Stimulated activated naive CD8-positive, alpha-beta T cell treated with anti-CD3 and anti-CD28 coated beads, Interleukin-15, amount 100 ng/mL, for 72 hours (primary cell): ENCODE measurements at regions not wholly inside any gene's neighbourhood (a gene's known extent, or its start where the extent isn't known, plus 50 kb on each side); places are given as distances from the start of the nearest gene placed in this dataset.

Experiments
- ATAC-seq: fragments of 150-1000 bp; cut with Tn5 transposase; 2 replicates; pipeline ENCODE4 v1.10.0; 2021; ENCODE audit warnings: mild to moderate bottlenecking, moderate library complexity
- DNase-seq, 2 donors: peaks; one replicate each; pipeline ENCODE4 v3.0.0; 2021 to 2022
- H3K27ac Mint-ChIP-seq, 2 donors: one replicate each; pipeline ENCODE4 v1.8.0; 2022; ENCODE audit warnings: mild to moderate bottlenecking in 2 of 2, mixed read lengths in 2 of 2, moderate library complexity in 2 of 2
- H3K27me3 Mint-ChIP-seq: one replicate; pipeline ENCODE4 v1.8.0; 2022; ENCODE audit warnings: mixed read lengths
- H3K4me1 Mint-ChIP-seq: one replicate; pipeline ENCODE4 v1.8.0; 2022; ENCODE audit warnings: mild to moderate bottlenecking, mixed read lengths
- H3K4me3 Mint-ChIP-seq, 2 donors: one replicate each; pipeline ENCODE4 v1.8.0; 2022; ENCODE audit warnings: mild to moderate bottlenecking in 2 of 2, mixed read lengths in 2 of 2, moderate library complexity in 1 of 2
- H3K9me3 Mint-ChIP-seq, 2 donors: one replicate each; pipeline ENCODE4 v1.8.0; 2022; ENCODE audit warnings: mixed read lengths in 2 of 2

DNA sequence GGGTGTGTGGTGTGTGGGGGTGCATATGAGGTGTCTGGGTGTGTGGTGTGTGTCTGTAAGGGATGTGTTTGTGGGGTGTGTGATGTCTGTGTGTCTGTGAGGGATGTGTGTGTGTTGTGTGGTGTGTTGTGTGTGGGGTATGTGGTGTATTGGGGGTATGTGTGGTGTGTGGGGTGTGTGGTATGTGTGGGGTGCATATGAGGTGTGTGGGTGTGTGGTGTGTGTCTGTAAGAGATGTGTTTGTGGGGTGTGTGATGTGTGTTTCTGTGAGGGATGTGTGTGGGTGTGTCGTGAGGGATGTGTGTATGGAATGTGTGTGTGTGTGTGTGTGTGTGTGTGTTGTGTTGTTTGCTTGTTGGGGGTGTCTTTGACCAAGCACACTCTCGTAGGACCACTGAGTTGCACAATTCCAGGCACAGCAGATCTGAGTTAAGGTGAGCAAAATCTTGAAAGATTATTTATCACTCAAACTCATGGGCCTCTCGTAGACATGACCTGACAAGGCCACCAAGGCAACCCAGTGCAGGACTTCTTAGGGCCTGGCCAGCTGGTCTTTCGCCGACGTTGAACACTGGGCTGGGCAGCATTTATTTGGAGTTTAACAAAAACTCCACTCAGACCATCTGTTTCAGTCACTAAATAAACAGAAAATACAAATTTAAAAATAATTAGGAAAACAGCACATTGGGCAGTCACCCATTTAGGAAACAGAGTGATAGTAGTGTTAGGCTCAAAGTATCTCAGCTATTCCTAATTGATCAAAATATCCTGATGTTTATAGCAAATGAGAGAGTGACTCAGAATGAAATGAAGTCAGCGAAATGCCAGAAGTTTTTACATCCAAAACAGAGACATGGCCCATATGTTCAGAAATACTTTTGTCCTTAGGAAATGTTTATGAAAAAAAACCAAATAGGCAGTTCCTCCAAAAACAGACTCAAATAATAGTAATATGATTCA lies 301.1 kb downstream of the FGF9 start:
- Mint-ChIP-seq H3K4me3 (no peak overlapping the region), H3K27ac (no peak overlapping the region), H3K9me3 (no peaks in the 10 kb centered on the region), H3K27me3 (no peaks in the 10 kb centered on the region), H3K4me1 (peaks cover 6% of the 10 kb centered on the region)
- no peak for ATAC-seq
- no peak for DNase-seq

DNA sequence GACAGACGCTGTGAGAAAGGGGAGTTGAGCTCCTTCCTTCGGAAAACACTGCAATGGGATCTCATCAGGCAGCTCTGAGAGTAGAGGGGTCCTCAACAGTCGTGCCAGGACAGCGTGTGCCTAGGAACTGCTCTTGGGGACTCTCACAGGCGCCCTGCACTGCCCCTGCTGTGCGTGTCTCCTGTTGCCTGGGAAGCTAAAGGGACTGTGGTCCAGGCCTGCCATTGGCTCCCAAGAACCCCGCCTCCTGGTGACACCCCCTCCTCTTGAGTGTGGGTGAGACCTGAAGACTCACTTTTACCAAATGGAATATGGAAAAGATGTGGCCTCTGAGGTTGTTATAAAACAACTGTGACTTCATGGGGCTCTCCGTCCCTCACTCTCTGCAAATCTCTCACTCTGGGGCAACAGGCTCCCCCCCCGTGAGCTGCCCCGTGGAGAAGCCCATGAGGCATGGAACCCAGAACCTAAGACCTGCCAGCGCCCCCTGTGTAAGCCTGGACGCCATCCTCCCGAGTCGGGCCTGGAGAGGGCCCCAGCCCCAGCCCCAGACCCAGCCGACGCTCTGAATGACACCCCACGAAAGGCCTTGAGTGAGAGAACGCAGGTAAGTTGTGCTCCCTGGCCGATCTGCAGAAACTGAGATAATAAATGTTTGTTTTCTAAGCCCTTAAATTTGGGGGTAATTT lies 302.7 kb downstream of the FGF9 start:
- no peaks in the 10 kb centered on the region for H3K27me3 Mint-ChIP-seq
- DNase-seq (no peak), ATAC-seq (no peak)
- peaks cover 6% of the 10 kb centered on the region for H3K4me1 Mint-ChIP-seq
- H3K4me3 Mint-ChIP-seq, result no peak overlapping the region
- no peaks in the 10 kb centered on the region for H3K9me3 Mint-ChIP-seq
- H3K27ac Mint-ChIP-seq, result no peak overlapping the region

DNA sequence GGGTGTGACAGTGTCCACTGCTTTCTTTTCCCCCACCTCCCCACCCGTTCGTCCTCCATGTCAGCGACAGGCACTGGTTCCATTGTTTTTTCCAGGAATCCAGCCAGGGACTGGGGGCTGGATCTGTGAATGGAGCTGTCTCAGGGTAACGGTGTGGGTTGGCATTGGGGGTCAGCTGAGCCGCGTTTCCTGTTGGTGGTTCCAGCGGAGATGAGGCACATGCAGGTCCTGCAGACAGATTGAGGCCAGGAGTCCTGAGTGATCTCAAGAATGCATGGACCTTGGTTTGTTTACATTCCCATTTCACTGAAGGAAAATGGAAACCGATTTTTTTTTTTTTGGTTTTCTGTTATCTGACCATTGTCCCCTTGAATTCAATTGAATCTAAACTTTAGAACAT lies 303.9 kb downstream of the FGF9 start:
- peaks cover 6% of the 10 kb centered on the region for H3K4me1 Mint-ChIP-seq
- H3K27me3 Mint-ChIP-seq, result no peaks in the 10 kb centered on the region
- H3K27ac Mint-ChIP-seq, result no peak overlapping the region
- H3K9me3 Mint-ChIP-seq, result no peaks in the 10 kb centered on the region
- H3K4me3 Mint-ChIP-seq, result no peak overlapping the region
- DNase-seq (no peak), ATAC-seq (no peak)

DNA sequence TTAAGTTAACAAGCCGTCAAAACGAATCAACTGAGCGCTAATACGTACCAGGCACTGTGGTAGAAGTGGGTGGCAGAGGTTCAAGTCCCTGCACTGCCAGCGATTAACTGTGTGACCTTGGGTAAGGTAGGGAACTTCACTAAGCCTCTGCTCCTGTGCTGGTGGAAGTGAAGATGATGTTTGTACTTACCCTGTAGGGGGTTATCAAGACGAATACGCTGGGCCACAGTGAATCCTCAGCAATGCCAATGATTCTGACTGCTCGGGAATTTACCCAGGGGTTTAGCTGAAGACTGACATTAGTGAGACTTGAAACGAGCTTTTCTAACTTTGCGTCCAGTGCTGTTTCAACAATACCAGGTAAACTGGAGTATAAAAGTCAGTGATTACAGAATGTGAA lies 305.3 kb downstream of the FGF9 start:
- Mint-ChIP-seq H3K9me3 (no peaks in the 10 kb centered on the region), H3K4me1 (peaks cover 6% of the 10 kb centered on the region), H3K4me3 (no peak overlapping the region), H3K27ac (no peak overlapping the region), H3K27me3 (no peaks in the 10 kb centered on the region)
- no peak for DNase-seq
- no peak for ATAC-seq

DNA sequence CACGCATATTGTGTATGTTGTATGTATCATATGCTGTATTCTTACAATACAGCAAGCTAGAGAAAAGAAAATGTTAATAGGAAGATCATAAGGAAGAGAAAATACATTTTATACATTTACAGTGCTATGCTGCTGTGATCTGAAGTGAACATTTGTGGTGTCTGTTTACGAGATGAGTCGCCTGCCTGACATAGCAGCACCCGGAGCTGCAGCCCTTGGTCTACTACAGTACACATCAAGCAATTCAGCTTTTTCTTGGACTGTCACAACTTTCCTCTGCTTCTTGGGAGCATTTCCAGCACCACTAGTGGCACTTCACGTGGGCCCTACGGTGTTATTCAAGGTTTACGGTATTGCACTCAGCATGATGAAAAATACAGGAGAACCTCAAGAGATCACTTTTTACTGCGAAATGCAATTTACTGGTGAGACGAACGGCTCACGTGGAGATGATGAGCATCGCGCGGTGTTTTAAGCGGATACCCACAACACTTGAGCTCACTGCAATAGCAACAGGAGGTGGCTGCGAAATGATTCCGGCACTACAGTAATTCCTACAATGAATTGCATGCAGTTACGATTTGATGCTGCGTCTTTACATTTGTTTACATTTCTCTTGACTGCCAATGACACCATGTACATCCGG lies 308.4 kb downstream of the FGF9 start:
- no peaks in the 10 kb centered on the region for H3K27me3 Mint-ChIP-seq
- no peaks in the 10 kb centered on the region for H3K9me3 Mint-ChIP-seq
- no peak overlapping the region for H3K27ac Mint-ChIP-seq
- DNase-seq (no peak), ATAC-seq (no peak)
- H3K4me1 Mint-ChIP-seq, result no peaks in the 10 kb centered on the region
- H3K4me3 Mint-ChIP-seq, result no peak overlapping the region

DNA sequence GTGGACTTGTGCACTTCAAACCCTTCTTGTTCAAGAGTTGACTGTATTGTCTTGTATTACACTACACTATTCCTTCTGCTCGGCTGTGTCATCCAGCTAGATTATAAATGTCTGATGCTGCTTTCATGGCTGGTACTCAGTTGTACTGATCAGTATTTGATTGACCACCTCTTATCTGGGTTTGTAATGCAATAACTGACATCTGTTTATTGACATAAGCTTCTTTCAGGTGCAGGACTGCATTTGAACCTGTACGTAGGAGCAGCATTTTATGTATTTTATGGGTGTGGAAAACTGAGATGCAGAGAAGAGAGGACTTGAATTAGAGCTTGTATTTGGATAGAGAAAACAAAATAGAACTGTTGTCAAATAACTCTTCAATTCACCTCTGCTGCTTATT lies 309.2 kb downstream of the FGF9 start:
- Mint-ChIP-seq H3K27ac (no peak overlapping the region), H3K4me3 (no peak overlapping the region), H3K27me3 (no peaks in the 10 kb centered on the region), H3K9me3 (no peaks in the 10 kb centered on the region), H3K4me1 (no peaks in the 10 kb centered on the region)
- no peak for DNase-seq
- ATAC-seq, result no peak

DNA sequence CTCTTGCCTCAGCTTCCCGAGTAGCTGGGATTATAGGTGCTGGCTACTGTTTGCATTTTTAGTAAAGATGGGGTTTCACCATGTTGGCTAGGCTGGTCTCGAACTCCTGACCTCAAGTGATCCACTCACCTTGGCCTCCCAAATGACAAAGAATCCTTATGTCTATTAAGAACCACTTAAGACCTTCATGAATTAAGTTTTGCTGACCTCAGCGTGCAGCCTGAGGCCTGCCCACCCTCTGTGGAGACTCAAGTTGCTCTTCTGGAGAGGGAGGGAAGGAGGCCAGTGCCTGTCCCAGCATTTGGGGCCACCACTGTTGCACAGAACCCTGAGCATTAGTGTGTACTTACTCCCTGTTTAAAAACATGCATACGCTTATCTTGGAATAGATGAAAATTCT lies 313.3 kb downstream of the FGF9 start:
- no peak for DNase-seq
- Mint-ChIP-seq H3K4me3 (no peak overlapping the region), H3K9me3 (peaks cover 0 to 5% of the 10 kb centered on the region in 2 donors), H3K27me3 (no peaks in the 10 kb centered on the region), H3K4me1 (peaks cover 6% of the 10 kb centered on the region), H3K27ac (no peak overlapping the region)
- ATAC-seq, result no peak

DNA sequence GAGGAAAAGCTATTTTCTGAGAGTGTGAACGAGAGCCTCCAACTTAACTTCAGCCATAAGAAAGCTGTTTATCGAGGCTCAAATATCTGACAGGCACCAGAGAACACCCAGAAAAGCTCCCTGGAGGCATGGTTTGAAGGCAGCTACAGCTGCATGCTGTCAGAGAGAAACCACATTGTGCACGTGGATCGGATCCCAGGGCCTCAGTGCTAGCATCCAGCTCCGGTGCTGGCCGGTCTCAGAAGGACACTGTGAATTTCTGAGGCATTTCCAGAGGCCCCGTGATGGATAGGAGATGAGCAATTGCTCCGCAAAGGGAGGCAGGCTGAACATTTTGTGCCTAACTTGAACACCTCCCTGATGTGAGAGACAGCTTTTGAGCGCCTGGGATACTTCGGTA lies 315.7 kb downstream of the FGF9 start:
- Mint-ChIP-seq H3K27ac (no peak overlapping the region), H3K4me1 (peaks cover 6% of the 10 kb centered on the region), H3K27me3 (no peaks in the 10 kb centered on the region), H3K4me3 (no peak overlapping the region), H3K9me3 (peaks cover 0 to 5% of the 10 kb centered on the region in 2 donors)
- ATAC-seq (no peak), DNase-seq (no peak)

DNA sequence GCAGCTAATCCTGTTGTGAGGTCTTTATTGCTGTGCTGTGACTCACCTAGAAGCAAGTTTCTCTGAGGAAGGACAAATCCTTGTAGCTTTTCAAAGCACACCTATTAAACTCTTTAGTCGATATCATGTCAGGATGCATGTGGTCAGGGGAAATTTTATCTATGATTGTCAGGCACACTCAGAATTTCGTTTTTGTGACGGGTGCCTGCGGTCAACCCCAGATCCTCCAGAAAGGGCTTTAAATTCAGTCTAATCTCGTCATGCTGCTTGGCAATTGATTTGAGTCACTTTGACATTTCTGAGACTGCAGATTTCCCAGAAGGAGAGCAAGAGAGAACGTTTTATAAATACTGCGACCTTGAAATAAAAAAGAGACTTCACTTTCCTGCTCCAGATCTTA lies 316.9 kb downstream of the FGF9 start:
- ATAC-seq (no peak), DNase-seq (no peak)
- H3K27me3 Mint-ChIP-seq, result no peaks in the 10 kb centered on the region
- no peak overlapping the region for H3K27ac Mint-ChIP-seq
- peaks cover 0 to 5% of the 10 kb centered on the region in 2 donors for H3K9me3 Mint-ChIP-seq
- no peak overlapping the region for H3K4me3 Mint-ChIP-seq
- H3K4me1 Mint-ChIP-seq, result peaks cover 6% of the 10 kb centered on the region

DNA sequence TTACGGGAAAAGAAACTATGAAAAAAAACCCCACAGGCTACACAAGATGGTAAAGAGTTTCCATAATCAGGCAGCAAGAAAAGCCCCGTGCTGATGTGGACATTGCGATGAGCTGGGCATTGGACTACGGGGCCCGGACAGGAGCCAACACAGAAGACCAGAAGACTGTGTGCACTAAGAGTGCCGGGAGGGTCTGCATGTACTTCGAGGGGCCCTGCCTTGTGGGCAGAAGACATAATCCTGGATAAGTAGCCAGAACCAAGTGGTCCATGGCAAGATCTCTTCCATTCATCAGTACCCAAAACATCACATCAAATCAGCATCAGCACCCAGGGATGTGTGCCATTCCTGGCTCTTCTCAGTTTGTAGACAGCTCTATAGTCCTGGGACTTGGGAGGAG lies 317.8 kb downstream of the FGF9 start:
- peaks cover 0 to 5% of the 10 kb centered on the region in 2 donors for H3K9me3 Mint-ChIP-seq
- H3K27me3 Mint-ChIP-seq, result no peaks in the 10 kb centered on the region
- H3K4me1 Mint-ChIP-seq, result peaks cover 6% of the 10 kb centered on the region
- ATAC-seq (no peak), DNase-seq (no peak)
- H3K4me3 Mint-ChIP-seq, result no peak overlapping the region
- no peak overlapping the region for H3K27ac Mint-ChIP-seq

DNA sequence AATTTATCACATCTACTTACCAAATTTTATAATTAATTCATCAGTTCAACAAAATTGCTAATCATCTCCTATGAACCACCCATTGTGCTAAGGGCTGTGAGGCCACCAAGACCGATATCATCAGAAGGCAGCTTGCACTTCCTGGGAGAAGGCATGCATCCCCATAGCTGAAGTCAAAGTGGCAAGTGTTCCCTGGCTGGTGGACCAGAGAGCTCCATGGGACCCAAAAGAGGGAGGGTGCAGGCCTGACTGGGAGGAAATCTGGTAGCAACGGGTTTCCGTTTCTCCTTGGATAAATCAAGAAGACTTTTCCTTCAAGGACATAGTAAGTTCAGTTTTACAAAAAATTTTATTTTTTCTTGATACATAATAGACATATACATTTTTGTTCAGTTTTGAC lies 325.2 kb downstream of the FGF9 start:
- no peak overlapping the region for H3K4me3 Mint-ChIP-seq
- peaks cover 8% of the 10 kb centered on the region for H3K27me3 Mint-ChIP-seq
- no peaks in the 10 kb centered on the region for H3K4me1 Mint-ChIP-seq
- DNase-seq (no peak), ATAC-seq (no peak)
- no peaks in the 10 kb centered on the region for H3K9me3 Mint-ChIP-seq
- no peak overlapping the region for H3K27ac Mint-ChIP-seq

DNA sequence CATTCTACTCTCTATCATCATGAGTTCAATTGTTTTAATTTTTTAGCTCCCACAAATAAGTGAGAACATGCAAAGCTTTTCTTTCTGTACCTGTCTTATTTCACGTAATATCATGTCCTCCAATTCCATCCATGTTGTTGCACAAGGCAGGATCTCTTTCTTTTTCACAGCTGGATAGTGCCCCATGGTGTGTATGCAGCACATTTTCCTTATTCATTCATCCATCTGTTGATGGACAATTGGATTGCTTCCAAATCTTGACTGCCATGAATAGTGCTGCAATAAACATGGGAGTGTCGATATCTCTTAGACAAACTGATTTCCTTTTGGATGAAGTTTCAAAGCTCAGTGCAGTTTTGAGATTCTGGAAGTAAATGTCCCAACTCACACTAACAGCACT lies 326.9 kb downstream of the FGF9 start:
- Mint-ChIP-seq H3K9me3 (no peaks in the 10 kb centered on the region), H3K27ac (no peak overlapping the region)

DNA sequence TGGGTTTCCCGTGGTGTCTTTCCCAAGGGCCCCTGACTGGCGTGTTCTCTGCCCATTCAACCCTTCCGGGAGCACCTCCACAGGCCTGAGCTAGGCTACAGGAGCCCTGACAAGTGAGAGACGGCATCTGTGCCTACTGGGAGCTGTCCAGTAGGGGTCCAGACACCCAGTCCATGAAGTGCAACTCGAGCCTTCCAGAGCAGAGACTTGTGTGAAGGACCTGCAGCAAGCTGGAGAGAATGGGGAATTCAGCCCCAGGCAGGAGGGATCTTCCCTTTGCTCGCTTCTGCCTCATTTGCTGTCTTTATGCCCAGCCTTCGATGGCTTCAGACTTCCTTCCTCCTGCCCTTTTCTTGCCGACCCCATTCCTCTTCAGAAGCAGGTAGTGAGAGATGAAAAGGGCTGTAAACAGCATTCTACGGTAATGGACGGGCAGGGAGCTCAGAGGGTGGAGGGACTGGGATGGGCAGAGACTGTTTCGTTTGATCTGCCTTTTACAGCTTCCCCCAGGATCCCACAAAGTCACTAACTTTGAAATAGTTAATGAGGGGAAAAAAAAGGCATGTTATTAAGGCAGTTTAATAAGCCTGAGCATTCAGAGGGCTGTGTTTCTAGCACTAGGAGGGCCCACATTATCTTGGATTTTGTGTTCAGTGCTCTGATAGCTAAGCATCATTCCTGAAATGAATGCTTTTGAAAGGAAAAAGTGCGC lies 327.6 kb downstream of the FGF9 start:
- H3K27ac Mint-ChIP-seq, result peak overlapping the region in 1 of 2 donors; percentile 70
- no peaks in the 10 kb centered on the region for H3K4me1 Mint-ChIP-seq
- no peaks in the 10 kb centered on the region for H3K9me3 Mint-ChIP-seq
- no peak for ATAC-seq
- peaks cover 16% of the 10 kb centered on the region for H3K27me3 Mint-ChIP-seq
- no peak overlapping the region for H3K4me3 Mint-ChIP-seq
- no peak for DNase-seq

More for the DNA sequence above, 326.9 kb downstream of the FGF9 start:
- Mint-ChIP-seq H3K27me3 (peaks cover 16% of the 10 kb centered on the region), H3K4me3 (no peak overlapping the region), H3K4me1 (no peaks in the 10 kb centered on the region)
- DNase-seq, result no peak
- ATAC-seq, result no peak

DNA sequence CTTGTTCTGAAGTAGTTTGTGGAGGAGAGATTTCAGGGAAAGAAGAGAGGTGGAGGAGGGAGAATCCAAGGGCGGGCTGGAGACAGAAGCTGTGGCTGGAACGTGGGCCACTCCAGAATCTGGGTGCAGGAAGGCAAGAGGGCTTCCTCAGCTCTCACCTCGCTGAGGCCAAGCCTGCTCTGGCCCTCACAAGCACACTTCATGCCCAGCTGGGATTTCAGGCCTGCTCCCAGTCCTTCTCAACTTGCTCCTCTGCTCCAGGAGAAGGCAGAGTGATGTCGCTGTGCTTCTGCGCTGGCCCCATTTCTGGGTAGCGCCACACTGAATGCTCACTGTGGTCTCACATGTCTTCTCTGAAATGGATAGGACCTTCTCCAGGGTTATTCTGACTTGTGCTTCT lies 328.8 kb downstream of the FGF9 start:
- H3K27me3 Mint-ChIP-seq, result peaks cover 16% of the 10 kb centered on the region
- H3K27ac Mint-ChIP-seq, result peak overlapping the region in 1 of 2 donors; percentile 72
- H3K4me1 Mint-ChIP-seq, result no peaks in the 10 kb centered on the region
- ATAC-seq, result no peak
- no peaks in the 10 kb centered on the region for H3K9me3 Mint-ChIP-seq
- no peak overlapping the region for H3K4me3 Mint-ChIP-seq
- no peak for DNase-seq

DNA sequence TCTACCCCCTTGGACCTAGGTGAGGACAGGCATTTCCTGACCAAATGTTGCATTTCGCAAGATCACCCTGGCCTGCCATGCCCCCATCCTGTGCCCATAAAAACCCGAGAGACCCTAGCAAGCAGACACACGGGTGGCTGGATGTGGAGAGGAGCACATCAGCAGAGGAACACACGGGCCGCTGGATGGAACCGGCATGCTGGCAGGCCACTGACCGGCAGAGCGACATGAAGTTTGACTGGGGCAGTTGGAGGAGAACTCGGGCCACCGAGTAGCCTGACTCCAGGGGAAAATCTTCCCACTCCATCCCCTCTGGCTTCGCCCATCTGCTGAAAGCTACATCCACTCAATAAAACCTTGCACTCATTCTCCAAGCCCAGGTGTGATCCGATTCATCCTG lies 329.3 kb downstream of the FGF9 start:
- Mint-ChIP-seq H3K4me1 (no peaks in the 10 kb centered on the region), H3K27me3 (peaks cover 16% of the 10 kb centered on the region), H3K27ac (peak overlapping the region in 1 of 2 donors; percentile 42), H3K4me3 (no peak overlapping the region), H3K9me3 (no peaks in the 10 kb centered on the region)
- ATAC-seq (no peak), DNase-seq (no peak)
